Keratinocyte (primary cell): ENCODE measurements at regions not wholly inside any gene's neighbourhood (a gene's known extent, or its start where the extent isn't known, plus 50 kb on each side); places are given as distances from the start of the nearest gene placed in this dataset.

Experiments
- CTCF ChIP-seq, 3 experiments: IDR thresholded peaks in 1 of 3; conservative IDR thresholded peaks in 1 of 3; optimal IDR thresholded peaks in 1 of 3; 2 replicates in 2 of 3; 3 replicates in 1 of 3; pipeline versions ENCODE3 to v1.5.1; 2011; ENCODE audit warnings: low read length in 3 of 3, mild to moderate bottlenecking in 3 of 3, moderate library complexity in 2 of 3, control low read depth in 1 of 3, inconsistent platforms in 1 of 3; ENCODE audit not compliant: insufficient read depth in 2 of 3; ENCODE audit errors: extremely low read depth in 1 of 3
- EZH2 ChIP-seq: IDR thresholded peaks from one replicate; pipeline ENCODE4 v1.6.1; 2012; ENCODE audit warnings: inconsistent platforms, mild to moderate bottlenecking, low read length, moderate library complexity

- no peak for TF ChIP-seq CTCF (optimal IDR thresholded peaks at IDR 0.05 in 1 of 3, IDR thresholded peaks at IDR 0.05 in 1 of 3, conservative IDR thresholded peaks at IDR 0.05 in 1 of 3; ENCODE audit: extremely low read depth in 1 of 3, insufficient read depth in 2 of 3, low read length in 3 of 3)
- TF ChIP-seq EZH2, result no peak
These were observed 240.1 kb upstream of the ZNF385D start for GRCh38 chr3:21991061-21991460.
